Astrocyte of the spinal cord (primary cell): ENCODE measurements at regions not wholly inside any gene's neighbourhood (a gene's known extent, or its start where the extent isn't known, plus 50 kb on each side); places are given as distances from the start of the nearest gene placed in this dataset.
"Not testable (repeated sequence)": the region's sequence is repeated elsewhere in the genome, so short reads cannot be mapped to it uniquely, and the experiment has no call there.

Source experiments
- DNase-seq: peaks from one replicate; pipeline ENCODE4 v3.0.0; 2011; ENCODE audit warnings: low read depth, low spot score
- H3K4me3 ChIP-seq: 2 replicates; pipeline ENCODE4 v1.5.1; 2011; ENCODE audit warnings: low read depth, mild to moderate bottlenecking, low read length, moderate library complexity
- in situ Hi-C: cut with HindIII; loops from 2 replicates; pipeline ENCODE4 v1.10.0; 2017; ENCODE audit warnings: low sequenced_read_pairs
- TF ChIP-seq, protein P1 (sequence below): IDR thresholded peaks from 2 replicates; pipeline ENCODE4 v1.5.1; 2012; ENCODE audit warnings: low read depth, mild to moderate bottlenecking, low read length, inconsistent platforms

GRCh38 chr3:98699132-98699531 is 64.0 kb upstream of the ST3GAL6 start:
- TF ChIP-seq, protein P1, sequence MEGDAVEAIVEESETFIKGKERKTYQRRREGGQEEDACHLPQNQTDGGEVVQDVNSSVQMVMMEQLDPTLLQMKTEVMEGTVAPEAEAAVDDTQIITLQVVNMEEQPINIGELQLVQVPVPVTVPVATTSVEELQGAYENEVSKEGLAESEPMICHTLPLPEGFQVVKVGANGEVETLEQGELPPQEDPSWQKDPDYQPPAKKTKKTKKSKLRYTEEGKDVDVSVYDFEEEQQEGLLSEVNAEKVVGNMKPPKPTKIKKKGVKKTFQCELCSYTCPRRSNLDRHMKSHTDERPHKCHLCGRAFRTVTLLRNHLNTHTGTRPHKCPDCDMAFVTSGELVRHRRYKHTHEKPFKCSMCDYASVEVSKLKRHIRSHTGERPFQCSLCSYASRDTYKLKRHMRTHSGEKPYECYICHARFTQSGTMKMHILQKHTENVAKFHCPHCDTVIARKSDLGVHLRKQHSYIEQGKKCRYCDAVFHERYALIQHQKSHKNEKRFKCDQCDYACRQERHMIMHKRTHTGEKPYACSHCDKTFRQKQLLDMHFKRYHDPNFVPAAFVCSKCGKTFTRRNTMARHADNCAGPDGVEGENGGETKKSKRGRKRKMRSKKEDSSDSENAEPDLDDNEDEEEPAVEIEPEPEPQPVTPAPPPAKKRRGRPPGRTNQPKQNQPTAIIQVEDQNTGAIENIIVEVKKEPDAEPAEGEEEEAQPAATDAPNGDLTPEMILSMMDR = no peak
- in situ Hi-C loops = no loop called here
- no peak overlapping the region for H3K4me3 ChIP-seq
- DNase-seq = no peak

DNA sequence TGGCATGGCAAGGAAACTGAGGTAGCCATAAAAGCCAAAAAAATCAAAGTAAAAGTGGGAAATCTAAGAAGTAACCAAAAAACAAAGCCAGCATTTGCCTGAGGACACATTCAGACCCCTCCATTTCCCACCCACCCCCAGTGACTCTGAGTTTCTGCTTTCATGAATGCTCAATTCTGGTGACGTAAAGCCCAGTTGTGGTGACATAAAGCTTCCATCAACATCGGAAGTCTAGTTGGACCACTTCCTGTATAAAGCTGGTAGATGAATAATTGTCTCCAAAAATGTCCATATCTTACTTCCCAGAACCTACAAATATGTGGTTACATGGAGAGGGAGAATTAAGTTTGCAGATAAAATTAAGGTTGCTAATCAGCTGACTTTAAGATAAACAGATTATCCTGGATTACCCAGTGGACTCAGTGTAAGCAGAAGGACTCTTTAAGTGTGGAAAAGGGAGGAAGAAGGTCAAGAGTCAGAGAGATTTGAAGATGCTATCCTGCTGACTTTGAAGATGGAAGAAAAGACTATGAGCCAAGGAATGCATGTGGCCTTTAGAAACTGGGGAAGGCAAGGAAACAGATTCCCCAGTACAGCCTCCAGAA is 62.0 kb upstream of the ST3GAL6 start:
- no peak for DNase-seq
- TF ChIP-seq, protein P1 = no peak
- no peak overlapping the region for H3K4me3 ChIP-seq
- in situ Hi-C loops = no loop called here

GRCh38 chr3:98702166-98702565 is 61.0 kb upstream of the ST3GAL6 start:
- TF ChIP-seq, protein P1 = no peak
- in situ Hi-C loops = no loop called here
- no peak overlapping the region for H3K4me3 ChIP-seq
- no peak for DNase-seq

DNA sequence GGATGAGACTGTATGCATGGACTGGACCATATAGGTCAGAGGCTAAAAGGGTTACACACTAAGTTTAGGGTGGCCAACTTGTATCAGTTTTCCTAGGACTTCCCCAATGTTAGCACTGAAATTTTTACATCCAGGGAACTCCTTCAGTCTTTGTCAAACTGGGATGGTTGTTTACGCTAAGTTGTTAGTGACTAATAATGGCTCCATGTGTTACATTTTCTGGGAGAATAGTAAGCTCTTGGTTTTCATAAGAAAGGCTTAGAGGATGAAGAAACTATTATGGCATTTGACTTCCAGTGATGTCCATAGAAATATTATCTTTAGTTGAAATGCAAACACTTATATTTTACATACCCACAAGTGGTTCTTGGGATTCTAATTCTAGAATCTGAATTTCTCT is 57.9 kb upstream of the ST3GAL6 start:
- no peak for DNase-seq
- no peak overlapping the region for H3K4me3 ChIP-seq
- TF ChIP-seq, protein P1 = no peak
- in situ Hi-C loops = no loop called here

GRCh38 chr3:98705694-98706093 is 57.4 kb upstream of the ST3GAL6 start:
- TF ChIP-seq, protein P1 = peak; percentile 7
- in situ Hi-C loops = no loop called here
- no peak overlapping the region for H3K4me3 ChIP-seq
- no peak for DNase-seq

DNA sequence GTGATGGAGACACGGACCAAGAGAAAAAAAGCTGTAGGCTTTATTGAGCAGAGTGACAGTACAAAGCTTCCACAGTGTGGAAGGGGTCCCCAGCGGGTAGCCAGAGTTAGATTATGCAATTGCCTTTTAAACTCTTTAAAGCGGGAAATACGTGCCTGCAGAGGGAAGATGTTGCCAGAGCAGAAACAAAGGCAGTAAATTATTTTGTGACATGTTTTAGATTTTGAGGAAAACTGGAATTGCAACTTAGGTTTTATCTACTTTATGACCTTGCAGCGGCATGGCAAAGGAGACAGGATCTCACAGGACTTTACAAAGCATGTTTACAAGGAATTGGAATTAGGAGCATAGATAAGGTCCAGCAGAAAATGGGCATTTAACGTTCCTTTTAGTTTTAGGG is 54.5 kb upstream of the ST3GAL6 start:
- DNase-seq, in situ Hi-C loops, H3K4me3 ChIP-seq: not testable (repeated sequence)

- TF ChIP-seq, protein P1 = no peak
- no peak overlapping the region for H3K4me3 ChIP-seq
- DNase-seq = no peak
- in situ Hi-C loops = no loop called here
Observed at GRCh38 chr3:98709441-98709840, 53.7 kb upstream of the ST3GAL6 start.
